ENCODE measurements at regions not wholly inside any gene's neighbourhood (a gene's known extent, or its start where the extent isn't known, plus 50 kb on each side); places are given as distances from the start of the nearest gene placed in this dataset.

DNA sequence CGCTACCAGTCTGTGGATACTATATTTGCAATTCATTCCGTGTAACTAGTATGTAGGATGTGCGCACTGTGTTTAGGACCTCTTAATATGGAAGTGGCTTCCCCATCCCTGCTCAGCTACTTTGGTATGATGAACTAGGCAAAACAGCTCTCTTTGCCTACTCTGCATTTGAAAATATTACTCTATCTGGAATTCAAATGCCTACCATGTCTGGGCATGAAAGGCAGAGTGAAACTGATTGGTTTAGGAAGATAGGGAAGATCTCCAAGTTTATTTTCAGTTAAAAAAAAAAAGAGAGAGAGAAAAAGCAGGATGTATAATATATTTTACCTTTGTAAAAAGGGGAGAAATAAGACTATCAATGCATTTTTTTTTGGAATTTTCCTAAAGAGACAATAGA is 74.1 kb upstream of the ELL2 start:
- no peak for DNase-seq (ENCODE audit: low read depth)

- DNase-seq (ENCODE audit: low read depth), result no peak
Measured at GRCh38 chr5:96033116-96033515, 71.5 kb upstream of the ELL2 start.

- no peak for DNase-seq (ENCODE audit: low read depth)
Measured at GRCh38 chr5:96031811-96032261, 70.2 kb upstream of the ELL2 start.

DNA sequence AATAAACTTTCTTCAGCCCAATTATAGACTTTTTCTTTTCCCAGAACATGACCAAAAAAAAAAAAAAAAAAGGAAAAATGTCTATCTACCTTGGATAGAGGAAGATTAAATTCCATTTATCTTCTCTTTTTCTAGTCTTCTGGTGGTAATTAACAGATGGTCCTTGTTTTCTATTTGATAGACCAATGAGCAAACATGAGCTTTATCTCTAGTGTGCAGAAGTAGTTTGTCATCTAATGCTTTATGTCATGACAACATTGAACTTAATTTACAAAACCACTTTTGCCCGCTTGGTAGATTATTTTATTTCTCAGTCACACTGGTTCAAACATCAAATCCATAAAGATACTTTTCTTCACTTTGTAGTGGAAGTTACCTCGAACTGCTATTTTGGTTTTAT is 69.5 kb upstream of the ELL2 start:
- no peak for DNase-seq (ENCODE audit: low read depth)

GRCh38 chr5:96026406-96027041 is 64.9 kb upstream of the ELL2 start:
- DNase-seq (ENCODE audit: low read depth), result no peak

- DNase-seq (ENCODE audit: low read depth), result no peak
Measured at GRCh38 chr5:96024683-96025475, 63.2 kb upstream of the ELL2 start.

- no peak for DNase-seq (ENCODE audit: low read depth)
Measured at GRCh38 chr5:96023518-96023917, 61.9 kb upstream of the ELL2 start.

DNA sequence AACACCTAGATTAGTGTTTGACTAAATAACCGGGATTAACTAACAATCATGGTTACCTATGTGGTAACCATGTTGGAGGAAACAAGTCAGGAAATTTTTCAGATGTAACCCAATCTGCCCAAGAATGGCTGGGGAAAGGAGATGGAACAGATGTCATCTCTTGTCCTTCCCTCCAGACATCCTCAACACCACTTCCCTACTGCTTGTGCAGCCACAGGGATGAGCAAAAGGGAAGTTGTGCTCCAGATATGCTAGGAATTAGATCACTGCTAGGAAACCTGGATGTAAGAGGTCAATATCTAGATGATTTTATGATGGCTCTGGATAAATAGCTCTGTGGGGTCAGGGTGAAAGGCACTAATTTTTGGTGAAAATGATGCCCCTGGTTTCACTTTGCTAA is 61.3 kb upstream of the ELL2 start:
- no peak for DNase-seq (ENCODE audit: low read depth)

DNA sequence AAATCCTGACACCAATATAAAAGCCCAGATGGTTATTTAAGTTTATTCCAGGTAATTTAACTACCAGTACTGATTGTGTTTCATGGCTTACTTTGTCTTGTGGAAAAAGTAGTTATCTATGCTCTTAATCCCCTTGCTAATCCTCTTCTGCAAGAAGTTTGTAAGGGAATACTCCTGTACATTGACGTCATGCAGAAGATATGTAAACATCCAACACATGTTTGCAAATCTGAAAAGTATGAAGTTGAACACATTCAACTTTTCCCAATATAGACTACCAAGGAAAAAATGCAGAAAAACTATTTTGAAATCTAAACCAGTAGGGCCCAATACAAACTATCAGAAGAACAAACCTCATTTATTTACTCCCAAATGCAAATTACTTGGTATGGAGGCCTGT is 56.3 kb upstream of the ELL2 start:
- no peak for DNase-seq (ENCODE audit: low read depth)

DNA sequence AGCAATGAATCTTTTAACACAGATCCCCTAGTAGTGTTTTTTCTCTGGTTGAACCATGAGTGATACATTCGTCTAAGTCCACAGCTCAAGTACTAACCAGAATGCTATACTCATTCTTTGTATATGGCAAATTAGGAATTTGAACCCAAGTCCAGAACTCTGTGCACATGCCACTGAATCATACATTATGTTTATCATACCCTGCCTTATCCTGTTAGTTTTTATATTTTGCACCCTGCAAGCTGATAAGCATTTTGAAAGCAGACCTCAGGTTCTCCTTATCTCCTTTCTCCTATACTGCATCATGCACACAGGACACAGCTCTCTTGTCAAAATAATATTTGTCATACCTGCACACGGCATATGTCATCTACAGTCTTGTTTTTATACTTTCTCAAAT is 54.6 kb upstream of the ELL2 start:
- DNase-seq (ENCODE audit: low read depth), result no peak

GRCh38 chr5:96015709-96016108 is 54.1 kb upstream of the ELL2 start:
- DNase-seq (ENCODE audit: low read depth), result no peak

DNA sequence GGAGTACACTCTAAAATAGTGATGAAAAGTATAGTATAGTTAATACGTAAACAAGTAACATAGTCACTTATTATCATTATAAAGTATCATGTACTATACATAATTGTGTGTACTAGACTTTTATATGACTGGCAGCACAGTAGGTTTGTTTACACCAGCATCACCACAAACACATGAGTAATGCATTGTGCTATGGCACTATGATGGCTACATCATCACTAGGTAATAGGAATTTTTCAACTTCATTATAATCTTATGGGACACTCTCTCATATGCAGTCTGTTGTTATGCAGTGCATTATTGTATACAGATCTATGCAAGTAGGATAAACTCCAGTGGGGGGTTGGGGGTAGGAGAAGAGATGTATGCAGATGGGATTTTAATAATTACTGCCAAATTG is 52.7 kb upstream of the ELL2 start:
- no peak for DNase-seq (ENCODE audit: low read depth)

DNA sequence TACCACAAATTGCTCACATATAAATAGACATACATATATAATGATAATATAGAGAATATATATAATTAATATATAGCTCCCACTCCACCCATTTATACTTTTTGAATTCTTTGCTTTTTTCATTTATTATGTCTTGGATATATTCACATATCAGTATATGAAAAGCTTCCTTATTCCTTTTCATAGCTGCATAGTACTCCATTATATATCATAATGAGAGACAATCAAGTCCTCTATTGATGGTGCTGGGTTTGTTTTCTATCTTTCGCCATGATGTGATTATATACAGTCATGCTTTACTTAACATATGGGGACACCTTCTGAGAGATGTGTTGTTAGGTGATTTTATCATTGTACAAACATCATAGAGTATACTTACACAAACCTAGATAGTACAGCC is 51.6 kb upstream of the ELL2 start:
- DNase-seq (ENCODE audit: low read depth), result no peak

- DNase-seq (ENCODE audit: low read depth), result no peak
Measured at GRCh38 chr5:96012399-96012798, 50.7 kb upstream of the ELL2 start.

Data from activated T-helper 9 cell treated with anti-CD3 and anti-CD28 coated beads, Interleukin-2, amount 50 U/mL, for 16 hours (primary cell).